Chondrocyte (in vitro differentiated cells): ENCODE measurements at regions not wholly inside any gene's neighbourhood (a gene's known extent, or its start where the extent isn't known, plus 50 kb on each side); places are given as distances from the start of the nearest gene placed in this dataset.

Experiments used
- DNase-seq: peaks from one replicate; pipeline ENCODE4 v3.0.0; 2021; ENCODE audit warnings: mixed read lengths, low spot score
- H3K27ac Mint-ChIP-seq: one replicate; pipeline ENCODE4 v1.8.0; 2021; ENCODE audit warnings: mild to moderate bottlenecking, moderate library complexity, mixed read lengths; ENCODE audit not compliant: unreplicated experiment
- H3K27me3 Mint-ChIP-seq: 2 replicates; pipeline ENCODE4 v1.8.0; 2021; ENCODE audit warnings: low read depth, mixed read lengths
- H3K36me3 Mint-ChIP-seq: 2 replicates; pipeline ENCODE4 v1.8.0; 2021; ENCODE audit warnings: low read depth, mixed read lengths
- H3K4me1 Mint-ChIP-seq: 2 replicates; pipeline ENCODE4 v1.8.0; 2021; ENCODE audit warnings: low read depth, mild to moderate bottlenecking, mixed read lengths
- H3K4me3 Mint-ChIP-seq: one replicate; pipeline ENCODE4 v1.8.0; 2021; ENCODE audit warnings: mild to moderate bottlenecking, moderate library complexity, mixed read lengths; ENCODE audit not compliant: unreplicated experiment
- H3K9me3 Mint-ChIP-seq: 2 replicates; pipeline ENCODE4 v1.8.0; 2021; ENCODE audit warnings: low read depth, mixed read lengths
- TF ChIP-seq, protein P1 (sequence below): fragments of 200-600 bp; sonication (generic); IDR thresholded peaks from 2 replicates; pipeline ENCODE4 v1.5.0; 2021; ENCODE audit warnings: antibody characterized with exemption, mild to moderate bottlenecking, moderate library complexity

DNA sequence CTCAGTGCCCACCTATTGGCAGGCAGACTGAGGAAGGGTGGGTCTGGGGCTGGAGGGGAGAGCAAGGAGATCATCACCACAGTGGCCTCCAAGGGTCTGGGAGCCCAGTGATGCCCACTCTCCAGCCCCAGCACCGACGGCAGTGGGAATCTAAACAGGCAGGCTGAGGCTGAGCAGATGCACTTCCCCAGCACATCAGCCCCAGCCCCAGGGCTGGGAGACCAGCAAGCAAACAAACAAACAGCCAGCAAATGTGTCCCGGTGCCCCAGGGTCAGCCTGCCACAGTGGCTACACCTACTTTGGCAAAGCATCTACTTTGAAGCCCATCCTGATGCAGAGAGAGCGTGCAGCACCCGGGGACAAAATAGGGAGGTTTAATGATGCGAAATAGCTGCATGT is 216.3 kb upstream of the ZC3H12A start:
- H3K4me1 Mint-ChIP-seq: no peaks in the 10 kb centered on the region
- H3K36me3 Mint-ChIP-seq: no peaks in the 10 kb centered on the region
- no peak overlapping the region for H3K4me3 Mint-ChIP-seq
- H3K27me3 Mint-ChIP-seq: peaks cover 18% of the 10 kb centered on the region
- no peak overlapping the region for H3K27ac Mint-ChIP-seq
- TF ChIP-seq, protein P1, sequence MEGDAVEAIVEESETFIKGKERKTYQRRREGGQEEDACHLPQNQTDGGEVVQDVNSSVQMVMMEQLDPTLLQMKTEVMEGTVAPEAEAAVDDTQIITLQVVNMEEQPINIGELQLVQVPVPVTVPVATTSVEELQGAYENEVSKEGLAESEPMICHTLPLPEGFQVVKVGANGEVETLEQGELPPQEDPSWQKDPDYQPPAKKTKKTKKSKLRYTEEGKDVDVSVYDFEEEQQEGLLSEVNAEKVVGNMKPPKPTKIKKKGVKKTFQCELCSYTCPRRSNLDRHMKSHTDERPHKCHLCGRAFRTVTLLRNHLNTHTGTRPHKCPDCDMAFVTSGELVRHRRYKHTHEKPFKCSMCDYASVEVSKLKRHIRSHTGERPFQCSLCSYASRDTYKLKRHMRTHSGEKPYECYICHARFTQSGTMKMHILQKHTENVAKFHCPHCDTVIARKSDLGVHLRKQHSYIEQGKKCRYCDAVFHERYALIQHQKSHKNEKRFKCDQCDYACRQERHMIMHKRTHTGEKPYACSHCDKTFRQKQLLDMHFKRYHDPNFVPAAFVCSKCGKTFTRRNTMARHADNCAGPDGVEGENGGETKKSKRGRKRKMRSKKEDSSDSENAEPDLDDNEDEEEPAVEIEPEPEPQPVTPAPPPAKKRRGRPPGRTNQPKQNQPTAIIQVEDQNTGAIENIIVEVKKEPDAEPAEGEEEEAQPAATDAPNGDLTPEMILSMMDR: no peak
- DNase-seq: no peak
- H3K9me3 Mint-ChIP-seq: peaks cover 4% of the 10 kb centered on the region

DNA sequence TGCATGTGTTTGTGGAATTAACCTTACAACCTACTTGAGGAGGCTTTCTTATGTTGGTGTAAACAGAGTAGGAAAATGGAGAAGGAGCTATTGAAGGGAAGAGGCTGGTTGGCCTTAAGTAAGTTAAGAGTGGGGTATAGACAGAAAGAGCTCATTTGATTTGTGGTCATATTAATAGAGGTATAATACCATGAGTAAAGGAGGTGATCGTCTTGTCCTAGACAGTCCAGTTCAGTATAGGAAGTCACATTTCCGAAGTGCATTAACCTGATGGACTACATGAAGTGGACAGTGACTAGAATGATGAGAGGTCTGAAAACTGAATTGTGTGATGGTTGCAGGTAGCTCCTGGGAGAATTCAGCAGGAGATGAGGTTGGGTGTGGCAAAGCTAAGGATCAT is 215.4 kb upstream of the ZC3H12A start:
- no peaks in the 10 kb centered on the region for H3K36me3 Mint-ChIP-seq
- TF ChIP-seq, protein P1: no peak
- no peaks in the 10 kb centered on the region for H3K4me1 Mint-ChIP-seq
- H3K4me3 Mint-ChIP-seq: no peak overlapping the region
- H3K27me3 Mint-ChIP-seq: peaks cover 18% of the 10 kb centered on the region
- DNase-seq: no peak
- peaks cover 4% of the 10 kb centered on the region for H3K9me3 Mint-ChIP-seq
- no peak overlapping the region for H3K27ac Mint-ChIP-seq

DNA sequence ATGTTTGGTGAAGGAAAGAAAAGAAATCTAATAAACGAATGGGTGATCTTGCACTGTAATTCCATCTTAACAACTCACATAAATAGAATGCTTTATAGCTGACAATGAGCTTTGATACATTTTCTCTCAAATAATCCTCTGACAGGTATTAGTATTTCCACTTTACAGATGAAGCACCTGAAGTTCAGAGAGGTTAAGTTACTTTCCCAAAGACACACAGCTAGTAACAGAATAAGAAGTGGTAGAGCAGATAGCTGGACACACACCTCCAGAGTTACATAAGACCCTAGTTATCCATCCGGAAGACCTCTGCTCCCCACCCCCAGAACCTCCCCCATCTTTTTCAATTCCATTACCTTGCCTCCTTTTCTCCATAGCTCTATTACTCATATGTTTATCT is 213.3 kb upstream of the ZC3H12A start:
- no peak for DNase-seq
- Mint-ChIP-seq H3K27me3 (peaks cover 11% of the 10 kb centered on the region), H3K9me3 (peaks cover 4% of the 10 kb centered on the region), H3K27ac (no peak overlapping the region), H3K36me3 (no peaks in the 10 kb centered on the region), H3K4me3 (no peak overlapping the region), H3K4me1 (no peaks in the 10 kb centered on the region)
- TF ChIP-seq, protein P1: no peak

DNA sequence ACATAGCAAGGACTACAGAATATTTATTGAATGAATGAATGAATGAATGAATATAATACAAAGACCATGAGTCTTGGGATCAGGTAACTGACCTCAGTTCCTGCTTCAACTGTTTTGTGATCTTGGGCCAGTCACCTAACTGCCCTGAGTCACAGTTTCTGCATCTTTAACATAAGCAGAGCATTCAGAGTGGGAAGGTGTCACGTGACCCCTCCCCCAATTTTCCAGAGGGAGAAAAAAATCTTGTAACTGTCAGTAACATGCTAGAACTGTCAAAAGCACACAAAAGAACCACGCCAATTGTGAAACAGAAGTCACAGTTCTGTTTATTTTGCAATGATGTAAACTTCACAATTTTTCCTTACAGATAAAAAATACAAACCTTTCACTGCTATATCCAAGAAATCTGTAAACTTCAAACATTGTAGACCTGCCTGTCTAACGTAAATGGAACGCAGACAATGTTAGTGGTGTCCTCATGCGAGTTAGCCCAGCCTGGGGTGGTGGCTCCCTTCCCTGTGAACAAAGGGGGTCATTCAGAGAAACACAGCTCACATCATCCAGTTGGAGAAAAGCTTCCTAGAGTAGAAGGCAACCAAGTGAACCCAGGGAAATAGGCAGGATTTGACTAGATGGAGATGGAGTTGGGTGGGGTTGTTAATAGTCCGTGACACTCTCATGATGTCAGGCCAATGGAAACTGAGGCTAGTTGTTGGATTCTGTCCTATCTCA is 211.8 kb upstream of the ZC3H12A start:
- H3K4me1 Mint-ChIP-seq: no peaks in the 10 kb centered on the region
- no peak overlapping the region for H3K27ac Mint-ChIP-seq
- DNase-seq: no peak
- no peaks in the 10 kb centered on the region for H3K36me3 Mint-ChIP-seq
- peaks cover 5% of the 10 kb centered on the region for H3K27me3 Mint-ChIP-seq
- no peak overlapping the region for H3K4me3 Mint-ChIP-seq
- TF ChIP-seq, protein P1: no peak
- peaks cover 4% of the 10 kb centered on the region for H3K9me3 Mint-ChIP-seq

DNA sequence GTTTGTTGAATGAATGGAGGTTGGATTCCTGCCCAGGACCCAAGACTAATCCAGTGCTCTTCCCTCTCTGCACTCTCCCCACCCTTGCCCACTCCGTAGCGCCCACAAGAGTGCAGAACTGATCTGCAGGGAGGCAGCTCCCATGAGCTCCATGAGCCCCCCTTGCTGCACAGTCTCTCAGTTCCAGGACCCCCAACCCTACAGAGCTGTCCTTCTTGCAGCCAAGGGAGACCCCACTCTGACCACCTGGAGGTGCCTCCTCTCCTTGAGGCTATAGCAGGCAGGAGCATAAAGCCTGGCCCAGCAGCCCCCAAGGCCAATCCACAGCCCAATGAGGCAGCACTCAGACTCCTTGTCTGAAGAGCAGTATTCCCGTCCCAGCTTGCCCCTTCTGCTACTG is 209.2 kb upstream of the ZC3H12A start:
- H3K27ac Mint-ChIP-seq: no peak overlapping the region
- no peak for DNase-seq
- H3K9me3 Mint-ChIP-seq: no peaks in the 10 kb centered on the region
- H3K4me3 Mint-ChIP-seq: no peak overlapping the region
- TF ChIP-seq, protein P1: no peak
- H3K36me3 Mint-ChIP-seq: no peaks in the 10 kb centered on the region
- peaks cover 2% of the 10 kb centered on the region for H3K27me3 Mint-ChIP-seq
- no peaks in the 10 kb centered on the region for H3K4me1 Mint-ChIP-seq
